WERI-Rb-1 (cell line): ENCODE measurements at regions not wholly inside any gene's neighbourhood (a gene's known extent, or its start where the extent isn't known, plus 50 kb on each side); places are given as distances from the start of the nearest gene placed in this dataset.

Experiments
- DNase-seq: peaks from one replicate; pipeline ENCODE4 v3.0.0-alpha.2; 2020
- H3K27ac ChIP-seq: fragments of 250-450 bp; sonication (Bioruptor Pico); 2 replicates; pipeline ENCODE4 v1.5.1; 2020; ENCODE audit warnings: mild to moderate bottlenecking, moderate library complexity
- H3K27me3 ChIP-seq: fragments of 250-450 bp; sonication (Bioruptor Pico); 2 replicates; pipeline ENCODE4 v1.5.1; 2021; ENCODE audit warnings: mild to moderate bottlenecking, low read depth, moderate library complexity; ENCODE audit not compliant: insufficient read depth, severe bottlenecking
- H3K36me3 ChIP-seq: fragments of 250-450 bp; sonication (Bioruptor Pico); 2 replicates; pipeline ENCODE4 v1.5.1; 2020; ENCODE audit warnings: mild to moderate bottlenecking, moderate library complexity
- H3K4me3 ChIP-seq: 2 replicates; pipeline ENCODE4 v1.5.1; 2011; ENCODE audit warnings: low read depth, mild to moderate bottlenecking, control low read depth, low read length
- H3K9me3 ChIP-seq: fragments of 250-450 bp; sonication (Bioruptor Pico); 2 replicates; pipeline ENCODE4 v1.5.1; 2021; ENCODE audit warnings: mild to moderate bottlenecking, moderate library complexity; ENCODE audit not compliant: severe bottlenecking
- TF ChIP-seq, protein P1 (sequence below): IDR thresholded peaks from 2 replicates; pipeline ENCODE4 v1.5.1; 2011; ENCODE audit warnings: low read depth, mild to moderate bottlenecking, control low read depth, inconsistent platforms, low read length

DNA sequence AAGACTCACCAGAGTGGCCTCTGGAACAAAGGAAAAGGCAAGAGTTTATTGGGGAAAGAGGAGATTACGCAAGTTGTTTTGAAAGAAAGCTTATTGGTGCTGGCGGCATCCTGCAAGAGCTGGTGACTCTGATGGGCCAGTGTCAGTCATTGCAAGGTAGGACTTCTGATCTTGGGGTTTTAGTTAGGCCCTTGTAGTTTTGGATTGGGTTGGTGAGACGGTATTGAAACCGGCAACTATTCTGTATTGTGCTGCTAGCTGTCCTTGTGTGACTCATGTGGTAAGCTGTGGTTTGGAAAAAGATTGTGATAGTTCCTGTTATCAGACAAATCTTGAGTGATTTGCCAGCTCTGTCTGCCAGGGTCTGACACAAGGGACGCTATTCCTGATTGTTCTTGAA, 159.1 kb upstream of the PIEZO2 start:
- TF ChIP-seq, protein P1, sequence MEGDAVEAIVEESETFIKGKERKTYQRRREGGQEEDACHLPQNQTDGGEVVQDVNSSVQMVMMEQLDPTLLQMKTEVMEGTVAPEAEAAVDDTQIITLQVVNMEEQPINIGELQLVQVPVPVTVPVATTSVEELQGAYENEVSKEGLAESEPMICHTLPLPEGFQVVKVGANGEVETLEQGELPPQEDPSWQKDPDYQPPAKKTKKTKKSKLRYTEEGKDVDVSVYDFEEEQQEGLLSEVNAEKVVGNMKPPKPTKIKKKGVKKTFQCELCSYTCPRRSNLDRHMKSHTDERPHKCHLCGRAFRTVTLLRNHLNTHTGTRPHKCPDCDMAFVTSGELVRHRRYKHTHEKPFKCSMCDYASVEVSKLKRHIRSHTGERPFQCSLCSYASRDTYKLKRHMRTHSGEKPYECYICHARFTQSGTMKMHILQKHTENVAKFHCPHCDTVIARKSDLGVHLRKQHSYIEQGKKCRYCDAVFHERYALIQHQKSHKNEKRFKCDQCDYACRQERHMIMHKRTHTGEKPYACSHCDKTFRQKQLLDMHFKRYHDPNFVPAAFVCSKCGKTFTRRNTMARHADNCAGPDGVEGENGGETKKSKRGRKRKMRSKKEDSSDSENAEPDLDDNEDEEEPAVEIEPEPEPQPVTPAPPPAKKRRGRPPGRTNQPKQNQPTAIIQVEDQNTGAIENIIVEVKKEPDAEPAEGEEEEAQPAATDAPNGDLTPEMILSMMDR = no peak
- no peak for DNase-seq
- Histone ChIP-seq H3K4me3 (no peak overlapping the region), H3K9me3 (no peaks in the 10 kb centered on the region), H3K27ac (no peak overlapping the region), H3K27me3 (peaks cover 7% of the 10 kb centered on the region), H3K36me3 (no peaks in the 10 kb centered on the region)

DNA sequence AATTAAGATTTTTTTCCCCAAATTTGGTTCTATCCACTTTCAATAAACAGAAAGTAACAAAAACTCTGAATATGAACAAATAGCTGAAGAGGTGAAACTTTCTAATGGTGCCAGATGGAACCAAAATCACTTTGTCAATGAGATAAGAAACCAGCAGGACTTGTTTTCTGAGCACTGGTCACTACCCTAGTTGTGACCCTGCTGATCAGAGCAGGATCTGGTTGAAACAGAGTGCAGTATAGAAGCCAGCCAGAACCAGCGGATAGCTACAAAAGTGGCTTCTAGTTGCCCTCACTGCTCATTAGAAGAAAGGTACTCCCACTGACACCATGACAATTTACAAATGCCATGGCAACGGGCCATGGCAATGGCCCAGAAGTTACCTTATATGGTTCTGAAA, 158.3 kb upstream of the PIEZO2 start:
- Histone ChIP-seq H3K4me3 (no peak overlapping the region), H3K9me3 (no peaks in the 10 kb centered on the region), H3K27me3 (peaks cover 7% of the 10 kb centered on the region), H3K27ac (no peak overlapping the region), H3K36me3 (no peaks in the 10 kb centered on the region)
- TF ChIP-seq, protein P1 = no peak
- no peak for DNase-seq

DNA sequence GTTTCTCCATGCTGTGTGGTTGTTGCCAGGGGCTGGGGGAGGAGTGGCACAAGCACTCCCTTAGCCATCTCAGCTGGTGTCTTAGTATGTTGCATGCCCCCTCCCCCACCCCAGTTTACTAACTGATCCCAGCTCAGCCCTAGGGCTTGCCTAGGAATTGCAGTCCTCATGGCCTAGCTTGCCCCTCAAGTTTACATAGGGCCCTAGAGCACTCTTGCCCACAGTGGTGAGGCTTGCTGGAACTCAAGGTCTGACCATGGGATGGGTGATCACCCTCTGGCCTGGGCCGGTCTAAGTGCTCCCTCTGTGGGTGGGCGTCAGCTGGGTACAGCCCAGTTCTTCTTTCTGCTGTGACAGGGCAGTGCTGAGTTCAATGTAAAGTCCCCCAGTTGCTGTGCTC, 156.1 kb upstream of the PIEZO2 start:
- Histone ChIP-seq H3K27me3 (no peaks in the 10 kb centered on the region), H3K27ac (no peak overlapping the region), H3K9me3 (no peaks in the 10 kb centered on the region), H3K4me3 (no peak overlapping the region), H3K36me3 (no peaks in the 10 kb centered on the region)
- no peak for DNase-seq
- TF ChIP-seq, protein P1 = no peak

DNA sequence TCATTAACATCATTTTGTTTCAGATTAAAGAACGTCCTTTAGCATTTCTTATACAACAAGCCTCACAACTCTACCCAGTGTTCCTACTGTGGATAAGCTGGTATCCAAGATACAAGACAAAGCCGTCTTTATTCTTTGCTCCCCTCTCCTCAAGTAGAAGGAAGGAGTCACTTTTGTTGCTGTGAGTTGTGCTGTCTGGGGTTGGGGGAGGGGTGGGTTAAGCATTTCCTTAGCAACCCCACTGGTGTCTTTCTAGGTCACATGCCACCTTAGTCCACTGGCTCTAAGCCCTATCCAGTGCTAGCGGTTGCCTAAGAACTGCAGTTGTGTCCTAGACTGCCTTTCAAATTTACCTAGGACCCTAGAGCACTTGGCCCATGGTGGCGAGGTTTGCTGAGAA, 155.6 kb upstream of the PIEZO2 start:
- Histone ChIP-seq H3K4me3 (no peak overlapping the region), H3K27me3 (no peaks in the 10 kb centered on the region), H3K36me3 (no peaks in the 10 kb centered on the region), H3K9me3 (no peaks in the 10 kb centered on the region), H3K27ac (no peak overlapping the region)
- DNase-seq = no peak
- TF ChIP-seq, protein P1 = no peak

DNA sequence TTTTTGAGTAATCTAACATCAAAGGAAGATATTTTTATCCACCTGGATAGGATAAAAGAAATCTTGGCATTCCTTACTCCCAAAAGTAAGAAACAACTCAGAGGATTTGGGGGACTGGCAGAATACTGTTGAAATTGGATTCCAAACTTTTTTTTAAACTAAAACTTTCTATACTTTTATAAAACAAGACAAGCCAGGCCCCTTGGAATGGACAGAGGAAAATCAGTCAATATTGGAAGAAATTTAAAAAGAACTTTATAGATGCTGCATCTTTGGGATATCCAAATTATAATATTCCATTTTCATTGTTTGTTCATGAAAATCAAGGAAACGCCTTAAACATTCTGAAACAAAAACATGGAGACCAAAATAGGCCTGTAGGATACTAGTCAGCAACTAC, 147.6 kb upstream of the PIEZO2 start:
- no peaks in the 10 kb centered on the region for H3K27me3 ChIP-seq

DNA sequence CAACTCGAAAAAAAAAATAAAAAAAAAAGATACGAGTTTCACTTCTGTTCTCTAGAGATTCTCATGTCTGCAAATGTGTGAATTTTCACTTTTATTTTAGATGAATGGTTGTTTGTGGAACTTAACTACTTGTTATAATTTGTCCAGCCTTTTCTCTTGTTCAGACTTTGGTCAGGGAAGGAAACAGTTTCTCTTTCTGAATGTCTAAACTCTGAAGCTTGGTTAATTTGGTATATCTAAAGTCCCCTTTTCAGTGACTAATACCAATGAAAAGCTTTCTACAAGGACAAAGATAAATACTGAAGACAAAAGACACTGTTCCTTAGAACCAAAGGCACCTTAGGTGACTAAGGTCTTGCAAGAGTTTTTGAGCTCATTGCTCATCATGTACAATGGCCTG, 144.4 kb upstream of the PIEZO2 start:
- Histone ChIP-seq H3K36me3 (no peaks in the 10 kb centered on the region), H3K4me3 (no peak overlapping the region), H3K27me3 (no peaks in the 10 kb centered on the region), H3K9me3 (no peaks in the 10 kb centered on the region), H3K27ac (no peak overlapping the region)
- TF ChIP-seq, protein P1 = no peak
- no peak for DNase-seq

More for the DNA sequence above, 147.6 kb upstream of the PIEZO2 start:
- Histone ChIP-seq H3K9me3 (no peaks in the 10 kb centered on the region), H3K4me3 (no peak overlapping the region), H3K27ac (no peak overlapping the region), H3K36me3 (no peaks in the 10 kb centered on the region)
- no peak for DNase-seq
- TF ChIP-seq, protein P1 = no peak
